Hepatocyte (in vitro differentiated cells): ENCODE measurements at regions not wholly inside any gene's neighbourhood (a gene's known extent, or its start where the extent isn't known, plus 50 kb on each side); places are given as distances from the start of the nearest gene placed in this dataset.

Experiments used
- EZH2 ChIP-seq: fragments of 200-600 bp; sonication (generic); IDR thresholded peaks from 2 replicates; pipeline ENCODE4 v1.6.1; 2016; ENCODE audit warnings: antibody characterized with exemption, mild to moderate bottlenecking, borderline replicate concordance
- TF ChIP-seq, protein P1 (sequence below): fragments of 200-600 bp; sonication (generic); IDR thresholded peaks from 2 replicates; pipeline ENCODE4 v1.5.1; 2016; ENCODE audit warnings: antibody characterized with exemption, mild to moderate bottlenecking; ENCODE audit not compliant: poor library complexity

GRCh38 chr17:27070836-27071235, 223.1 kb upstream of the WSB1 start:
- TF ChIP-seq, protein P1, sequence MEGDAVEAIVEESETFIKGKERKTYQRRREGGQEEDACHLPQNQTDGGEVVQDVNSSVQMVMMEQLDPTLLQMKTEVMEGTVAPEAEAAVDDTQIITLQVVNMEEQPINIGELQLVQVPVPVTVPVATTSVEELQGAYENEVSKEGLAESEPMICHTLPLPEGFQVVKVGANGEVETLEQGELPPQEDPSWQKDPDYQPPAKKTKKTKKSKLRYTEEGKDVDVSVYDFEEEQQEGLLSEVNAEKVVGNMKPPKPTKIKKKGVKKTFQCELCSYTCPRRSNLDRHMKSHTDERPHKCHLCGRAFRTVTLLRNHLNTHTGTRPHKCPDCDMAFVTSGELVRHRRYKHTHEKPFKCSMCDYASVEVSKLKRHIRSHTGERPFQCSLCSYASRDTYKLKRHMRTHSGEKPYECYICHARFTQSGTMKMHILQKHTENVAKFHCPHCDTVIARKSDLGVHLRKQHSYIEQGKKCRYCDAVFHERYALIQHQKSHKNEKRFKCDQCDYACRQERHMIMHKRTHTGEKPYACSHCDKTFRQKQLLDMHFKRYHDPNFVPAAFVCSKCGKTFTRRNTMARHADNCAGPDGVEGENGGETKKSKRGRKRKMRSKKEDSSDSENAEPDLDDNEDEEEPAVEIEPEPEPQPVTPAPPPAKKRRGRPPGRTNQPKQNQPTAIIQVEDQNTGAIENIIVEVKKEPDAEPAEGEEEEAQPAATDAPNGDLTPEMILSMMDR = no peak
- TF ChIP-seq EZH2 = no peak
